ENCODE measurements at regions not wholly inside any gene's neighbourhood (a gene's known extent, or its start where the extent isn't known, plus 50 kb on each side); places are given as distances from the start of the nearest gene placed in this dataset.

- Mint-ChIP-seq H3K4me3 (no peak overlapping the region), H3K4me1 (peaks cover 33% of the 10 kb centered on the region), H3K9me3 (no peaks in the 10 kb centered on the region), H3K36me3 (no peaks in the 10 kb centered on the region), H3K27me3 (ENCODE audit: insufficient read depth, low read depth) (peaks cover 10% of the 10 kb centered on the region), H3K27ac (no peak overlapping the region)
- no peaks in the 10 kb centered on the region for H3K9me3 ChIP-seq (ENCODE audit: low read depth)
- no peak for TF ChIP-seq CTCF (IDR thresholded peaks at IDR 0.05)
- H3K4me2 ChIP-seq = no peak overlapping the region
- no peak overlapping the region for H3K4me3 ChIP-seq
- H3K27me3 ChIP-seq = no peaks in the 10 kb centered on the region
- no peaks in the 10 kb centered on the region for H3K36me3 ChIP-seq
- no peak overlapping the region for H2AFZ ChIP-seq (replicated peaks)
- H3F3A ChIP-seq (ENCODE audit: low read depth) = no peaks in the 10 kb centered on the region
- no peak overlapping the region for H3K9ac ChIP-seq
- DNase-seq (ENCODE audit: low spot score) = no peak
- H3K4me1 ChIP-seq = peaks cover 13% of the 10 kb centered on the region
- no peaks in the 10 kb centered on the region for H4K20me1 ChIP-seq (ENCODE audit: low read depth)
- H3K27ac ChIP-seq = no peak overlapping the region
- H3K79me2 ChIP-seq (ENCODE audit: low read depth) = no peaks in the 10 kb centered on the region
Measured at GRCh38 chr2:172299741-172300140, 127.6 kb upstream of the ITGA6 start.

DNA sequence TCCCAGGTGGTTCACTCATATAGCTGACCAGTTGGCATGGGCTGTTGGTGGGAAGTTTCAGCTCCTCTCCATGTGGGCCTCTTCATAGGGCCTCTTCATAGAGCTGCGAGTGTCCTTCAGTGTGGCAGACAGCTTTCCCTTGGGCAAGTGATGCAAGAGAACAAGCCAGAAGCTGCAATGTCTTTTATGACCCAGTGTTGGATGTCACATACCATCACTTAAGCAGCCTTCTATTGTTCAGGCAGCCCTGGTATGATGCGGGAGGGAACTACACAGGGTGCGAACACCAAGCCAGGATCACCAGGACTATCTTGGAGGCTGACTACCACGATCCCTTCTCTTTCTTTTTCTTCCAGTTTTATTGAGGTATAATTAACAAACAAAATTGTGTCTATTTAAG lies 126.5 kb upstream of the ITGA6 start:
- no peaks in the 10 kb centered on the region for H3K79me2 ChIP-seq (ENCODE audit: low read depth)
- no peaks in the 10 kb centered on the region for H4K20me1 ChIP-seq (ENCODE audit: low read depth)
- H3K9ac ChIP-seq = no peak overlapping the region
- H3K36me3 ChIP-seq = no peaks in the 10 kb centered on the region
- no peaks in the 10 kb centered on the region for H3K27me3 ChIP-seq
- H3K4me1 ChIP-seq = peaks cover 13% of the 10 kb centered on the region
- H3K27ac ChIP-seq = no peak overlapping the region
- no peak overlapping the region for H3K4me3 ChIP-seq
- DNase-seq (ENCODE audit: low spot score) = no peak
- Mint-ChIP-seq H3K27ac (no peak overlapping the region), H3K4me3 (no peak overlapping the region), H3K27me3 (ENCODE audit: insufficient read depth, low read depth) (peaks cover 10% of the 10 kb centered on the region), H3K4me1 (peaks cover 32% of the 10 kb centered on the region), H3K9me3 (no peaks in the 10 kb centered on the region), H3K36me3 (no peaks in the 10 kb centered on the region)
- TF ChIP-seq EZH2phosphoT487 (IDR thresholded peaks at IDR 0.05) = no peak
- H3F3A ChIP-seq (ENCODE audit: low read depth) = no peaks in the 10 kb centered on the region
- H3K9me3 ChIP-seq (ENCODE audit: low read depth) = no peaks in the 10 kb centered on the region
- H2AFZ ChIP-seq (replicated peaks) = no peak overlapping the region
- no peak overlapping the region for H3K4me2 ChIP-seq

- Mint-ChIP-seq H3K4me1 (peaks cover 15% of the 10 kb centered on the region), H3K4me3 (no peak overlapping the region), H3K36me3 (no peaks in the 10 kb centered on the region), H3K9me3 (no peaks in the 10 kb centered on the region), H3K27me3 (ENCODE audit: insufficient read depth, low read depth) (peaks cover 10% of the 10 kb centered on the region), H3K27ac (no peak overlapping the region)
- Histone ChIP-seq H3K9ac (no peak overlapping the region), H2AFZ (replicated peaks) (no peak overlapping the region), H3K79me2 (ENCODE audit: low read depth) (no peaks in the 10 kb centered on the region), H3K36me3 (no peaks in the 10 kb centered on the region), H3K4me3 (no peak overlapping the region), H3F3A (ENCODE audit: low read depth) (no peaks in the 10 kb centered on the region), H3K4me2 (no peak overlapping the region), H4K20me1 (ENCODE audit: low read depth) (no peaks in the 10 kb centered on the region), H3K4me1 (no peaks in the 10 kb centered on the region), H3K27me3 (no peaks in the 10 kb centered on the region), H3K27ac (no peak overlapping the region), H3K9me3 (ENCODE audit: low read depth) (no peaks in the 10 kb centered on the region)
- TF ChIP-seq EZH2phosphoT487 (IDR thresholded peaks at IDR 0.05) (no peak), CTCF (IDR thresholded peaks at IDR 0.05) (no peak), EZH2 (IDR thresholded peaks at IDR 0.05) (no peak)
- DNase-seq (ENCODE audit: low spot score) = no peak
Measured at GRCh38 chr2:172305066-172305465, 122.3 kb upstream of the ITGA6 start.

- Histone ChIP-seq H3K4me3 (no peak overlapping the region), H3K9ac (no peak overlapping the region), H2AFZ (replicated peaks) (no peak overlapping the region), H3K36me3 (no peaks in the 10 kb centered on the region), H4K20me1 (ENCODE audit: low read depth) (no peaks in the 10 kb centered on the region), H3K27ac (no peak overlapping the region), H3K4me2 (no peak overlapping the region), H3K79me2 (ENCODE audit: low read depth) (no peaks in the 10 kb centered on the region), H3K4me1 (no peaks in the 10 kb centered on the region), H3K9me3 (ENCODE audit: low read depth) (no peaks in the 10 kb centered on the region), H3F3A (ENCODE audit: low read depth) (no peaks in the 10 kb centered on the region), H3K27me3 (no peaks in the 10 kb centered on the region)
- Mint-ChIP-seq H3K36me3 (no peaks in the 10 kb centered on the region), H3K9me3 (no peaks in the 10 kb centered on the region), H3K27me3 (ENCODE audit: insufficient read depth, low read depth) (peaks cover 10% of the 10 kb centered on the region), H3K4me3 (no peak overlapping the region), H3K27ac (no peak overlapping the region), H3K4me1 (peaks cover 18% of the 10 kb centered on the region)
- DNase-seq (ENCODE audit: low spot score) = no peak
- no peak for TF ChIP-seq CTCF (IDR thresholded peaks at IDR 0.05)
- TF ChIP-seq EZH2 (IDR thresholded peaks at IDR 0.05) = no peak
- no peak for TF ChIP-seq EZH2phosphoT487 (IDR thresholded peaks at IDR 0.05)
Measured at GRCh38 chr2:172307800-172308199, 119.6 kb upstream of the ITGA6 start.

Data from neural progenitor cell (in vitro differentiated cells).